OCI-LY7 (cell line): ENCODE measurements at regions not wholly inside any gene's neighbourhood (a gene's known extent, or its start where the extent isn't known, plus 50 kb on each side); places are given as distances from the start of the nearest gene placed in this dataset.
"Not testable (repeated sequence)": the region's sequence is repeated elsewhere in the genome, so short reads cannot be mapped to it uniquely, and the experiment has no call there.

Experiments used
- BruUV-seq: library from RNA; stranded (reverse); fragments of 400-500 nt; replicated peaks from 2 replicates; lab custom pipeline; 2021; lab: Mats Ljungman, UMichigan
- CTCF ChIA-PET: fragments of 300-600 bp; sonication (Branson Sonifier 250); formaldehyde crosslinking; loops from one replicate; lab custom pipeline; 2022; ENCODE audit warnings: antibody characterized with exemption; ENCODE audit not compliant: unreplicated experiment; lab: Charles Lee
- POLR2A ChIA-PET: fragments of 300-600 bp; sonication (Branson Sonifier 250); formaldehyde crosslinking; loops from one replicate; lab custom pipeline; 2022; ENCODE audit warnings: antibody characterized with exemption; lab: Charles Lee
- DNase-seq: peaks from one replicate; pipeline ENCODE4 v3.0.0-alpha.2; 2015; ENCODE audit warnings: low spot score
- H2AFZ ChIP-seq: fragments of 200-600 bp; sonication (generic), shearing (Covaris generic); 2 replicates; pipeline ENCODE4 v1.6.1; 2014; ENCODE audit warnings: mild to moderate bottlenecking, antibody characterized with exemption, low read length, moderate library complexity
- H3K27ac ChIP-seq: fragments of 200-600 bp; sonication (generic); 2 replicates; pipeline ENCODE4 v1.5.1; 2014; ENCODE audit warnings: mixed run types, low read depth, mild to moderate bottlenecking, moderate library complexity, low read length, inconsistent platforms; ENCODE audit not compliant: poor library complexity, severe bottlenecking
- H3K36me3 ChIP-seq: fragments of 200-600 bp; sonication (generic); 2 replicates; pipeline ENCODE4 v1.6.1; 2014; ENCODE audit warnings: mild to moderate bottlenecking, antibody characterized with exemption, low read length, moderate library complexity, mixed read lengths; ENCODE audit not compliant: insufficient read depth
- H3K4me1 ChIP-seq: fragments of 200-600 bp; sonication (generic); 2 replicates; pipeline ENCODE4 v1.5.1; 2014; ENCODE audit warnings: mild to moderate bottlenecking, low read length; ENCODE audit not compliant: insufficient read depth, poor library complexity, severe bottlenecking
- H3K4me2 ChIP-seq: fragments of 200-600 bp; sonication (generic); 2 replicates; pipeline ENCODE4 v1.6.1; 2014; ENCODE audit warnings: mild to moderate bottlenecking, low read length
- H3K4me3 ChIP-seq: fragments of 200-600 bp; sonication (generic); 2 replicates; pipeline ENCODE4 v1.5.1; 2014; ENCODE audit warnings: mild to moderate bottlenecking, low read depth, low read length; ENCODE audit not compliant: poor library complexity, severe bottlenecking
- H3K79me2 ChIP-seq: fragments of 200-600 bp; sonication (generic); 2 replicates; pipeline ENCODE4 v1.6.1; 2016; ENCODE audit warnings: low read depth, mild to moderate bottlenecking, low read length, moderate library complexity, mixed read lengths; ENCODE audit not compliant: insufficient read depth
- H3K9me2 ChIP-seq: fragments of 200-600 bp; sonication (generic); 2 replicates; pipeline ENCODE4 v1.6.1; 2016; ENCODE audit warnings: mild to moderate bottlenecking, low read length, mixed read lengths; ENCODE audit not compliant: insufficient read depth
- H3K9me3 ChIP-seq: fragments of 200-600 bp; sonication (generic); 2 replicates; pipeline ENCODE4 v1.6.1; 2014; ENCODE audit warnings: mild to moderate bottlenecking, mixed run types, low read length, mixed read lengths
- H4K20me1 ChIP-seq: fragments of 200-600 bp; sonication (generic); 2 replicates; pipeline ENCODE4 v1.6.1; 2014; ENCODE audit warnings: mild to moderate bottlenecking, antibody characterized with exemption, low read length, moderate library complexity, mixed read lengths; ENCODE audit not compliant: insufficient read depth
- EZH2phosphoT487 ChIP-seq: fragments of 200-600 bp; sonication (generic); IDR thresholded peaks from 2 replicates; pipeline ENCODE4 v1.6.1; 2018; ENCODE audit warnings: low read depth, borderline replicate concordance, mild to moderate bottlenecking, mixed run types, antibody characterized with exemption, low read length, moderate library complexity, mixed read lengths
- intact Hi-C: fragments of 100-400 bp; cut with micrococcal nuclease; formaldehyde crosslinking; loops from one replicate; pipeline ENCODE4 v1.10.0; 2022; ENCODE audit not compliant: unreplicated experiment
- TF ChIP-seq, protein P1 (sequence below): fragments of 200-600 bp; sonication (generic); conservative IDR thresholded peaks from 2 replicates; pipeline ENCODE4 v1.5.1; 2014; ENCODE audit warnings: mild to moderate bottlenecking, antibody characterized with exemption, low read length, moderate library complexity, mixed read lengths

DNA sequence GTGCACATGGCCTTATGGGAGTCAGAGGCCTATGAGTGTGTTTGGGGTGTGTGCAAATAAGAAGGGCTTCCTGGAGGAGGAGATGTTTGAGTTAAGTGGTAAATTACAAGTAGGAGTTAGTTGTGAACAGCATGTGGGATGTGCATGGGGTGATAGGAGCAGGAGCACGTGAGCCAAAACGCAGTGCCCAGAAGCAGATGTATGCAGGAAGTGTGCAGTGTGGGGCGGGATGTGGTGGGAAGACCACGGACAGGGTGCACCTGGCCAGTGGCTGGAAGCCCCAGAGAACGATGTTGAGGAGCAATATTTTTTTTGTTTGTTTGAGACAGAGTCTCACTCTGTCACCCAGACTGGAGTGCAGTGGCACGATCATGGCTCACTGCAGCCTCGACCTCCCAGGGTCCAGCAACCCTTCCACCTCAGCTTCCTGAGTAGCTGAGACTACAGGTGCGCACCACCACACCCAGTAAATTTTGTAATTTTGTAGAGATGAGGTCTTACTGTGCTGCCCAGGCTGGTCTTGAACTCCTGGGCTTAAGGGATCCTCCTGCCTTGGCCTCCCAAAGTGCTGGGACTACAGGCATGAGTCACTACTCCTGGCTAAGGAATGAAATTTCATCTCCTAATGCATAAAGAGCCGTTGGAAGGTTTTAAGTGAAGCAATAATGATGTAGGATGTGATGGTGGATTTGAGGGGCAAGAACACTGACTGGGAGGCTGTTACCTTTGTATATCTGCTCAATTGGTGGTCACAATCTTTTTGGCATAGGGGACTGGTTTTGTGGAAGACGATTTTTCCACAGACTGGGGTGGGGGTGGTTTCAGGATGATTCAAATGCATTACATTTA, 78.4 kb downstream of the LYZL2 start:
- no peaks in the 10 kb centered on the region for H3K4me1 ChIP-seq
- BruUV-seq: no TSS peak
- intact Hi-C loops: no loop called here
- CTCF ChIA-PET: no interaction called here
- no peak overlapping the region for H2AFZ ChIP-seq
- H3K9me3 ChIP-seq: no peaks in the 10 kb centered on the region
- no peaks in the 10 kb centered on the region for H3K79me2 ChIP-seq
- no peak for DNase-seq
- no peak overlapping the region for H3K4me2 ChIP-seq
- POLR2A ChIA-PET: no interaction called here
- no peak overlapping the region for H3K27ac ChIP-seq
- H3K4me3 ChIP-seq: no peak overlapping the region
- no peaks in the 10 kb centered on the region for H4K20me1 ChIP-seq
- H3K36me3 ChIP-seq: no peaks in the 10 kb centered on the region
- H3K9me2 ChIP-seq: no peaks in the 10 kb centered on the region
- TF ChIP-seq, protein P1, sequence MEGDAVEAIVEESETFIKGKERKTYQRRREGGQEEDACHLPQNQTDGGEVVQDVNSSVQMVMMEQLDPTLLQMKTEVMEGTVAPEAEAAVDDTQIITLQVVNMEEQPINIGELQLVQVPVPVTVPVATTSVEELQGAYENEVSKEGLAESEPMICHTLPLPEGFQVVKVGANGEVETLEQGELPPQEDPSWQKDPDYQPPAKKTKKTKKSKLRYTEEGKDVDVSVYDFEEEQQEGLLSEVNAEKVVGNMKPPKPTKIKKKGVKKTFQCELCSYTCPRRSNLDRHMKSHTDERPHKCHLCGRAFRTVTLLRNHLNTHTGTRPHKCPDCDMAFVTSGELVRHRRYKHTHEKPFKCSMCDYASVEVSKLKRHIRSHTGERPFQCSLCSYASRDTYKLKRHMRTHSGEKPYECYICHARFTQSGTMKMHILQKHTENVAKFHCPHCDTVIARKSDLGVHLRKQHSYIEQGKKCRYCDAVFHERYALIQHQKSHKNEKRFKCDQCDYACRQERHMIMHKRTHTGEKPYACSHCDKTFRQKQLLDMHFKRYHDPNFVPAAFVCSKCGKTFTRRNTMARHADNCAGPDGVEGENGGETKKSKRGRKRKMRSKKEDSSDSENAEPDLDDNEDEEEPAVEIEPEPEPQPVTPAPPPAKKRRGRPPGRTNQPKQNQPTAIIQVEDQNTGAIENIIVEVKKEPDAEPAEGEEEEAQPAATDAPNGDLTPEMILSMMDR: no peak
- TF ChIP-seq EZH2phosphoT487: no peak

DNA sequence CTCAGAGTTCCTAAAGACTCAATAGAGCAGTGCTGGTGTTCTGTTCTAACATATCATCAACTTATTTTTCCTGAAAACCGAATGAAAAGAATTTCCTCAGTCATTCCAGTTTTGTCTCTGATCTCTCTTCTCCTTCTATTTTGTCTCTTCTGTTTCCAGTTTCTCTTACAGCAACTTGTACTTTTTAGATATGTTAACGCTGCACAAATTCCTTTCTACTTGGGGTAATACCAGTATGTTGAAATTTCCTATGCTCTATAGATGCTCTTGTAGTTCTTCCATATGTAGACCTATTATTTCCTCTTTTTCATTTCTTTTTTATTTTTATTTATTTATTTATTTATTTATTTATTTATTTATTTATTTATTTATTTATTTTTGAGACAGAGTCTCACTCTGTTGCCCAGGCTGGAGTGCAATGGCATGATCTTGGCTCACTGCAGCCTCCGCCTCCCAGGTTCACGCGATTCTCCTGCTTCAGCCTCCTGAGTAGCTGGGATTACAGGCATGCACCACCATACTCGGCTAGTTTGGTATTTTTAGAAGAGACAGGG, 80.3 kb downstream of the LYZL2 start:
- H3K79me2 ChIP-seq, H2AFZ ChIP-seq, H3K4me2 ChIP-seq, CTCF ChIA-PET, H3K27ac ChIP-seq, H3K9me2 ChIP-seq, H3K36me3 ChIP-seq, DNase-seq, H3K9me3 ChIP-seq, intact Hi-C loops, H3K4me3 ChIP-seq, H4K20me1 ChIP-seq, BruUV-seq, POLR2A ChIA-PET, H3K4me1 ChIP-seq: not testable (repeated sequence)

DNA sequence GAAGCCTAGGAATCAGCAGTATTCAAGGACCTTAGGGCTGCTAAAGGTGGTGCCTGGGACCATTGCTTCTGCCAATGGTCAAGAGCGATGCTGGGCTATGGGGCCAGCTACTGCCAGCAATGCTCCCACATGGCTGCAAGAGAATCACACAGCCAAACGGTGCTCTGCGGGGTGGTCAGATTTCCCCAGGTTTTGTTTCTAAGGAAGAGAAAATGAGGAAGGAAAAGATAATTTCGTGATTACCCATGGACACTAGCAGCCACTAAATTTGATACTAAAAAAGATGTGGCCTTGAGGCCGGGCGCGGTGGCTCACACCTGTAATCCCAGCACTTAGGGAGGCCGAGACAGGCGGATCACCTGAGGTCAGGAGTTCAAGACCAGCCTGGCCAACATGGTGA, 83.0 kb downstream of the LYZL2 start:
- no peaks in the 10 kb centered on the region for H3K4me1 ChIP-seq
- no peaks in the 10 kb centered on the region for H3K9me2 ChIP-seq
- ChIA-PET CTCF (no interaction called here), POLR2A (interaction anchor here (0.7 kb wide), 3 partner anchors 29 to 197 kb away, joined by 3 to 5 read pairs (median 5); no protein-coding TSS in a partner anchor)
- no peaks in the 10 kb centered on the region for H3K79me2 ChIP-seq
- no peak overlapping the region for H2AFZ ChIP-seq
- no peaks in the 10 kb centered on the region for H4K20me1 ChIP-seq
- H3K9me3 ChIP-seq: no peaks in the 10 kb centered on the region
- intact Hi-C loops: no loop called here
- no TSS peak for BruUV-seq
- TF ChIP-seq EZH2phosphoT487: no peak
- TF ChIP-seq, protein P1: no peak
- H3K4me3 ChIP-seq: no peak overlapping the region
- no peak overlapping the region for H3K4me2 ChIP-seq
- no peaks in the 10 kb centered on the region for H3K36me3 ChIP-seq
- DNase-seq: no peak
- no peak overlapping the region for H3K27ac ChIP-seq
